ENCODE measurements at regions not wholly inside any gene's neighbourhood (a gene's known extent, or its start where the extent isn't known, plus 50 kb on each side); places are given as distances from the start of the nearest gene placed in this dataset.

DNA sequence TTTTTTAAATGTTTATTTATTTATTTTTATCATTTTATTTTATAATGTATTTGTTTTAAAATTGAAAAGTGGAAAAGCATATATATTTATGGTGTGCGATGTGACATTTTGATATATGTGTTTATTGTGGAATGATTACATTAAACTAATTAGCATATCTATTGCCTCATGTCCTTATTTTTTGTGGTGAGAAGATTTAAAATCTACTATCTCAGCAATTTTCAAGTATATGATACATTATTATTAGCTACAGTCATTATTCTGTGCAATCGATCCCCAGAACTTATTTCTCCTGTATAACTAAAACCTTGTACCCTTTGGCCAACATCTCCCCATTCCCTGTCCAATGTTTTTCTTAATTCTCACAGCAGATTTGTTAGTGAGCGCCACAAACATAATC, 115.6 kb upstream of the SHH start:
- no peak for DNase-seq (ENCODE audit: low read depth in 2 of 2)

DNA sequence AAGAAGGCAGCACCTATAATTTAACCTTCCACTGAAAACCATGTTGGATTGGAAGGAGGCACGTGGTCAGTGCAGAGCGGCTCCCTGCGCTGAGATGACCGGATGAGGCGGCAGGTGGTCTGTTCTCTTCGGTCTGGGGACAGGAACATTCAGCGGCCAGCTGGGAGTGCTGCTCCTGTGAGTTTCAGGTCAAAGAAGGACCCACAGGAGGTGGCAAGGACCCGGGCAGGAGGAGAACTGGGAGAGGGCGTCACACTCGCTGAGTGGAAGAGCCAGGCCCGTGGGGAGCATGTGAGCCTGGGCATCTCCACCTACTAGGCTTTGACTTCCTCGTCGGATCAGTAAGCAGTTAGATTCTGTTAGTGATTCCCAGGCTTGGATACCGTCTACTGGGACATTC, 113.4 kb upstream of the SHH start:
- DNase-seq (ENCODE audit: low read depth in 2 of 2) = no peak

DNA sequence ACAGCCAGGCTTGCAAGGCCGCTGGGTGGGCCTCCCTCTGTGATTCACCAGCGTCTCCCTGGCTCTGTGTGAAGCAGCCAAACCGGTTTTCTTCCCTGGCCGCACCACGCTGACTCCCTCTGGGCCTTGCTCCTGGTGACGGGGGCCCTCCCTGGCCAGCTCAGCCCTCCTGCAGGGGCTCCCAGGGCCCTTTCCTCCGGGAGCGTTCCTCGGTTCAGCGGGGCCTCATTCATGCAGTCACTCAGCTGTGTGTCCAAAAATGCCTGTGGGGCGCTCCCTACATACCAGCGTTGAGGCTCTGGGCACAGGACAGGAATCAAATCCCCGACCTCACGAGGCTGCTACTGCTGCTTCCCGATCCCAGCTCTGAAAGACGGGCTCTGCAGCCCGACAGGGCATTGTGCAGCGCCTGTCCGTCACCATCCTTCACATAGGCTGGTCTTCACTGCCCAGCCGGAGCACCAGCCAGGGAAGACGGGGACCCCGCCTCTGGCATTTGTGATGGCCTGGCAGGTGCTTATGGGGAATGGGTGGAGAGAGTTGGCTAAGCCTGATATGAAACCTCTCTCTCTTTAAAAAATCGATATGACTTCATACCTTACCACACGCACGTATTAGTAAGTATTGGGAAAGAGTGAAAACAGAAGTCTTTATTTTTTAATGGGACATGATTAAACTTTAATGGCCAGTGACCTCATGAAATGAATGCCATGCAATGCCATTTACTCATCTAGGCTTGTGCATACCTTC, 110.0 kb upstream of the SHH start:
- no peak for DNase-seq (ENCODE audit: low read depth in 2 of 2)

GRCh38 chr7:155921804-155922066, 109.5 kb upstream of the SHH start:
- DNase-seq (ENCODE audit: low read depth in 2 of 2) = no peak

DNA sequence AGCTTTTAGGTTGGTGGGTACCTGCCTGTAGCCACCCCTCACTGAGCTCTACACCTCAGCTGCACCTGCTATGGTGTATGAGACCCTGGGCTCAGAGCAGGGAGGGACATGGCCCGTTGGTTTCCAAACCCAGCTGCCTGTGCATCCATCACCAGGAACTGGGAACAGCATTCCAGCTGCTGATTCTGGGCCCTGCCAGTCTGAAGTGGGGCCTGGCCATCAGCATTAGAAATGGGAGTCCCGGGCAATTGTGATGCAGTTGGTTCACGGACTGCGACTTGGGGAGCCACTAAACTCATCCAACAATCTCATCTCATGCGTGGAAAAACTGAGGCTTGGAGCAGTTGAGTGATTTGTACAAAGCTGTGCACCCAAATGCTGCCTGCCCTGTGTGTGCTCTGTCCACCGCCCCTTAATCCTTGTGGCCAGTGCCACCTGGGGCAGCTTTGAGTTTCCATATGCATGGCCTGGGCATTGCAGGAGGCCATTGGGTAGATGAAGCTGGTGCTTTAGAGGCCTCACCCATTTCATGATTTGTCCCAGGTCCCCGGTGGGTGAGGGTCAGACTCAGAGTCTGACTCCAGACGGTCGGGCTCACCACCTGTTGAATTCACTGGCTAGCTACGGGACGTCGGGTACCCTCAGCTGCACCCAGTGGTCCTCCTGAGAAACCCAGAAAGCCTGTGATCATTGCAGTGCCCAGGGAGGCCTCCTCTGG, 109.0 kb upstream of the SHH start:
- DNase-seq (ENCODE audit: low read depth in 2 of 2) = no peak

DNA sequence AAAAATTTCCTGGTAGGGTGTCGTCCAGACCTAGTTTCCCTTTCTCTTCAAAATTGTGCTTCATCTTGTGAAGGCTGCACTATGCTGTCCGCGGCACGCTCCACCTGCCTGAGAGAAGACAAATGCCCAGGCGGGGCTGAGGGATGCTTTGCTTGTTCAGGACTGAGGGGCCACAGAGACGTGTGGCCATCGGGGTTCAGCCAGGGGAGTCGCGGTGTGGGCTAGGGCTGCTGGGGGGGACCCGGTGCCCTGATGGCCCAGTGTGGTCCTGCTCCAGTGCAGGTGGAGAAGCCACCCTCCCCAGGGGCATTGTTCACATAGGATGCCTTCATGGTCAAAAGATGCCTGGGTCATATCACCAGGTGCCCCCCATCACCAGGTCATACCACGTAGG, 107.8 kb upstream of the SHH start:
- no peak for DNase-seq (ENCODE audit: low read depth in 2 of 2)

DNA sequence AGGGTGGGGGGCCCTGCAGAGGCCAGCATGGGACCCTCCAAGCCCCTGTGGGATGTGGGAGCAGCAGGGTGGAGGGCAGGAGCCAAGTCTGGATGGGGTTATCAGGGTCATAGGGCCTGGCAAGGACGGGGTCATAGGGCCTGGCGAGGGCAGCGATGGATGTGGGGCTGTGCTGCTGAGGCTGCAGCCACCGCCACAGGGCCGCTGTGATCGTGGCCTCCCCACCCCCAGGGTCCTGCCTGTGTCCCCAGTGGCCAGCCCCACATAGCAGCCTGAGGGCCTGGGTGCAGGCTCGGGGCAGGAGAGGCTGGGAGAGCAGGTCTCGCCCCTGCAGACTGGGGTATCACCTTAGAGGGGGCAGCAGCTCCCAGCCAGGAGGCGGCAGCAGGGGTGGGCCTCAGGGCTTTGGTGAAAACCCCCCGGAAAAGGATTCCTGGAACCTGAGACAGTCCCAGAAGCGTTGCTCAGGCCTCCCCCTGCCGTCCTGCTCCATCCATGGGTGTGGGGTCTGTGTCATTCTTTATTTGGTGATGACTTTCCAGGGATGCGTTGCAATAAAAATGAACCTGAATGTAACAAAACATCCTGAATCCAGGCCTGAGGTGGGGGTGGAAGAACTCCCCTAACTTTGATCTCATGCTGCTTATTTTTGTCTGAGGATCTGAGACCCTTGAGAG, 107.3 kb upstream of the SHH start:
- DNase-seq (ENCODE audit: low read depth in 2 of 2) = no peak

GRCh38 chr7:155918720-155919390, 106.6 kb upstream of the SHH start:
- no peak for DNase-seq (ENCODE audit: low read depth in 2 of 2)

GRCh38 chr7:155917836-155918430, 105.7 kb upstream of the SHH start:
- no peak for DNase-seq (ENCODE audit: low read depth in 2 of 2)

GRCh38 chr7:155916926-155917655, 104.8 kb upstream of the SHH start:
- DNase-seq (ENCODE audit: low read depth in 2 of 2) = no peak

DNA sequence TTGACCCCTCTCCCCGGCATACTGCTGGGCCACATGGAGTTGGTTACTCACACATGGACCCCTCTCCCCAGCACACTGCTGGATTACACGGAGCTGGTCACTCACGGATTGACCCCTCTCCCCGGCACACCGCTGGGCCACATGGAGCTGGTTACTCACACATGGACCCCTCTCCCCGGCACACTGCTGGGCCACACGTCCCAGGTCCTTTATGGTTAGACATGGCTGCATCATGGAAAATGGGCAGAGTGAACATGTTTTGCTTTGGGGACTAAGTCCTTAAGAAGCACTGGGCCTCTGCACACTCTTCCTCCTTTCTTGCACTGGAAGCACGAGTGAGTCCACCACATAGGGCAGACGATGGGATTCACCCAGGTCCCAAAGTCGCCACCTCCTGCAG, 102.1 kb upstream of the SHH start:
- no peak for DNase-seq (ENCODE audit: low read depth in 2 of 2)

DNA sequence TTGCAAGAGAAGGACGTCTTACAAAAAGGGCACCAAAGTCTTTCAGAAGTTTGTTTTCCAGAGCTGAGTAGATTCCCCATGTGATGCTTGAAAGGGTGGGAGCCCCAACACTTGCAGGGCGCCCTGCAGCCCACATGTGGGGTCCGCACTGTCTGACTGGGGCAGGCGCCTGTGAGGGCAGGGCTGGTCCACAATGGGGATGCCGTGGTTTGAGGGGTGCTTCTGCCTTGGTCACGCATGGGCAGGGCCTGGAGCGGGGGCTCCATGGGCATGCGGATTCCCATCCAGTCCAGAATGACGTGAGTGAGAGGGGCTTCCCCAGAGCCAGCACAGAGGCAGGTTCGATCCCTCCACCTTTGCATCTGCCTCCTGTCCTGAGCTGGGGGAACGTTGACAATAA, 101.5 kb upstream of the SHH start:
- DNase-seq (ENCODE audit: low read depth in 2 of 2) = no peak

GRCh38 chr7:155913291-155913690, 101.0 kb upstream of the SHH start:
- no peak for DNase-seq (ENCODE audit: low read depth in 2 of 2)

- DNase-seq (ENCODE audit: low read depth in 2 of 2) = no peak
Observed at GRCh38 chr7:155911471-155912105, 99.3 kb upstream of the SHH start.

GRCh38 chr7:155908385-155908784, 96.1 kb upstream of the SHH start:
- no peak for DNase-seq (ENCODE audit: low read depth in 2 of 2)

DNA sequence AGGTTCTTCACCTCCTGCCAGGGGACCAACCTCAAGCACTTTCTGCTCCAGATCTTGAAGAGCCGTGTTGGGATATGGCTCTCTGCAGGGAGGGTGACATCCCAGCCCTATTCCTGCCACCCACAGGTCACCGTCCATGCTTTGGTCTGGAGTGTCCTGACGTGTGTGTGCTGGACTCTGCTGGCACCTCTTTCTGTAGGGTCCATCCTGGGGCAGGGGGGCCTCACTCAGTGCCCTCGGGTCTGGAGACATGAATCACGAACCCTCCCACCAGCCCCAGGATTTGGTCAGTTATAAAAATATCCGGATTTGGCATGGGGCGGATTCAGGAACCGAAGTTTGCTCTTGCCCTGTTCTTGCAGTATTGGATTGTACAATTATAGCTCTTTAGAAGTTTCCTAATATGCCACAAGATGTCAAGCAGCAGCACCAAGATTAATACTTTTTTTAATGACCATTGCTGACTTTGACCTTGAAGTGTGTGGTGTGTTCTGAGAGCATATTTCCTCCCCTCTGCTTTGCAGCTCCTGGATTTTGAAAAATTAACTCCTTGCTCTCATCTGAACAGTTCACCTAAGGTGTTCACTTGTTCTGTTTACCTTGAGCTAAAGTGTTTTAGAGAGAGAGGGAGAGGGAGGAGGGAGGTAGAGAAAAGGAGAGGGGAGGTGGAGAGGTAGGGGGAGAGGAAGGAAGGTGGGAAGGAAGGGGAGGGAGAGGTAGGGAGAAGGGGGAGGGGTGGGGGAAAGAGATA, 95.4 kb upstream of the SHH start:
- DNase-seq (ENCODE audit: low read depth in 2 of 2) = no peak

DNA sequence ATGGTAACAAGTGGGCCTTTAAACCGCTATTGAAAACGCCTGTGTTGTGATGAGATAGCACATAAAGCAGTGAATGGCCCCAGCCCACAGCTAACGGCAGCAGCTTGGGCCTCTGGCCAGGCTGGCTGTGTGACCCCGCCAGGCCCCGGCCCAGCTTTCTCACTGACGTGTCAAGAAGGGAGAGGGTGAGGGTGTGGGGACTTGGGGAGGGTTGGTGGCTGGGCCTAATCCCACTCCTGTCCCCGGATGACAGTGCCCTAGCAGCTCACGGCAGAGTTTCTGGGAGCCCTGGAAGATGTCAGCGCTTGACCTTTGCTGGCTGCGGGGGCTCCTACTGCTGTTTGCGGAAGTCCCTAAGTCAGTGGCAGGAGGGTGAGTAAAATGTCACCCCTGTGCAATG, 88.9 kb upstream of the SHH start:
- DNase-seq (ENCODE audit: low read depth in 2 of 2) = no peak

- no peak for DNase-seq (ENCODE audit: low read depth in 2 of 2)
Observed at GRCh38 chr7:155899596-155899995, 87.3 kb upstream of the SHH start.

DNA sequence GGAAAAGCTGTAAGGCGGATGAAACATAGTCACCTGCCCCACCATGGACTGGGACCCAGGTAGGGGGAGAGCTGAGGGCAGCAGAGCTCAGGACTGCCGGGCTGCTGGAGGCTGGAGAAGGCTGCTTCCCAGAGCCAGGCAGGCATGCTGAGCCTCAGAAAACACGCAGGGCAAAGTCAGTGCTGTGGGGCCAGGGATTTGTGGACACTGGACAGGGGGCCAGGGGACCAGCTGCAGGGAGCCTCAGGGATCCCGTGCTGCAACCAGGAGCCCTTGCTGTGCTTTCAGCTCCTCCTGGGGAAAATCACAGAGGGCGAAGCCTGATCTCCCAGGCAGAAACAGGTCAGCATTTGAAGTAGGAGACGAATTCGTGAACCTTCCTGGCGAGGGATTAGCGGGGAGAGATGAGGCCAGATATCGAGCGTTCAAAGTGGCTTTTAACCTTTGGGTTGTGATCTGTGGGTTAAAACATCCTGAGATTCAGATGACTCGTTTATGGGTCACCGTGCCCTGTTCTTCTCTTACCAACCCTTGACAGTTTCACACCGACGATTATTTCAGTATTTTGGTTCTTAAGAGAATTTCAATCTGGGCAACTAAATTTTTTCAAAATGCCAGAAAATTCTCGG, 85.6 kb upstream of the SHH start:
- no peak for DNase-seq (ENCODE audit: low read depth in 2 of 2)
